DOHH2 (cell line): ENCODE measurements at regions not wholly inside any gene's neighbourhood (a gene's known extent, or its start where the extent isn't known, plus 50 kb on each side); places are given as distances from the start of the nearest gene placed in this dataset.

Source experiments
- CTCF ChIP-seq: fragments of 200-600 bp; sonication (generic); IDR thresholded peaks from one replicate; pipeline ENCODE4 v1.5.1; 2014; ENCODE audit warnings: antibody characterized with exemption, mild to moderate bottlenecking, low read depth, low read length; ENCODE audit not compliant: poor library complexity, severe bottlenecking
- EZH2phosphoT487 ChIP-seq: fragments of 200-600 bp; sonication (generic); IDR thresholded peaks from 2 replicates; pipeline ENCODE4 v1.6.1; 2017; ENCODE audit warnings: borderline replicate concordance, mild to moderate bottlenecking, antibody characterized with exemption, low read length, moderate library complexity, mixed read lengths

DNA sequence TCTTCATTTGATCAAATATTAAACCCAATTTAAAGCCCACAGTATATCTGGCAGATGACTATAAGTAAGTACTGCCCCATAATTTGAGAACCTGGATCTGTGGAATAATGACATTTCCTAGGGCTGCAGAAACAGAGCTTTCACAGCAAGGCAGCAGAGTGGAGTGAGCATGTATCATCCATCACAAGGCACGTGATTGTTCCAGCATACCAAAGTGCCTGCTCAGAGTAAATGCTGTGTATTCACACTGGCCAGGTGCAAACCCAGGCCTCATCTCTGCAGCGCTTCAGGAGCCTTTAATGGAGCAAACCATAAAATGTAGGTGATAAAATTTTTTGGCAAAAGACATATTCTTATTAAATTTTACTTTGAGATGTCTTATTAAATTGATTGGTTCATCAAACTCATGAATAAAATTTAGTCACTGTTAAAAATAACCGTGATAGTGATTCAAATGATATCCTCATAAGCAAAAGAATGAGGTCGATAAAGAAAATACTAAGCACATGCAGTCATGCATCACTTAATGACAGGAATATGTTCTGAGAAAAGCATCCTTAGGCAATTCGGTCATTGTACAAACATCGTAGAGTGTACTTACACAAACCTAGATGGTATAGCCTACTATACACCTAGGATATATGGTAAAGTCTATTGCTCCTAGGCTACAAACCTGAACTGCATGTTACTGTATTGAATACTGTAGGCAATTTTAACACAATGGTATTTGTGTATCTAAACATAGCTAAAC, 99.3 kb upstream of the SLC24A5 start:
- no peak for TF ChIP-seq CTCF
- TF ChIP-seq EZH2phosphoT487, result no peak
